ENCODE measurements at regions not wholly inside any gene's neighbourhood (a gene's known extent, or its start where the extent isn't known, plus 50 kb on each side); places are given as distances from the start of the nearest gene placed in this dataset.
"Not testable (repeated sequence)": the region's sequence is repeated elsewhere in the genome, so short reads cannot be mapped to it uniquely, and the experiment has no call there.

DNA sequence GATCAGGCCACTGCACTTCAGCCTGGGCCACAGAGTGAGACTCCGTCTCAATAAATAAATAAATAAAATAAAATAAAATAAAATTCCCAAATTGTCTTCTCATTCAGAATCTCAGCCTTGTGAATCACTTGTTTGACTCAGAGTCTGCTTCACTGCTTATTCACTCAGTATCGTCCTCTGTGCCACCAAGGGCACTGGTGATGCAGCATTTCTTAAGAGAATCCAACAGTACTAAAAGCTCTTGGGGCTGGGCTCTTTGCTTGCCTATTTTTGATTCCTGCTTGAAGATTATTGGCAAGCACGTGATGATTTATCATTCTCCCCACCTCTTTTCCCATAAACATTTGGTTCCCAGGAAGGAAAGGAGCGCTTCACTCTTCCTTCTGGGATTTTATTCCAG is 54.8 kb upstream of the HMGB1 start:
- Mint-ChIP-seq H3K27ac (ENCODE audit: unreplicated experiment) (no peak overlapping the region), H3K36me3 (ENCODE audit: low read depth) (no peaks in the 10 kb centered on the region), H3K4me1 (ENCODE audit: low read depth) (no peaks in the 10 kb centered on the region), H3K9me3 (ENCODE audit: low read depth) (no peaks in the 10 kb centered on the region), H3K27me3 (ENCODE audit: low read depth) (no peaks in the 10 kb centered on the region), H3K4me3 (ENCODE audit: unreplicated experiment) (no peak overlapping the region)
- no peak for DNase-seq (ENCODE audit: low spot score)
- TF ChIP-seq, protein P1, sequence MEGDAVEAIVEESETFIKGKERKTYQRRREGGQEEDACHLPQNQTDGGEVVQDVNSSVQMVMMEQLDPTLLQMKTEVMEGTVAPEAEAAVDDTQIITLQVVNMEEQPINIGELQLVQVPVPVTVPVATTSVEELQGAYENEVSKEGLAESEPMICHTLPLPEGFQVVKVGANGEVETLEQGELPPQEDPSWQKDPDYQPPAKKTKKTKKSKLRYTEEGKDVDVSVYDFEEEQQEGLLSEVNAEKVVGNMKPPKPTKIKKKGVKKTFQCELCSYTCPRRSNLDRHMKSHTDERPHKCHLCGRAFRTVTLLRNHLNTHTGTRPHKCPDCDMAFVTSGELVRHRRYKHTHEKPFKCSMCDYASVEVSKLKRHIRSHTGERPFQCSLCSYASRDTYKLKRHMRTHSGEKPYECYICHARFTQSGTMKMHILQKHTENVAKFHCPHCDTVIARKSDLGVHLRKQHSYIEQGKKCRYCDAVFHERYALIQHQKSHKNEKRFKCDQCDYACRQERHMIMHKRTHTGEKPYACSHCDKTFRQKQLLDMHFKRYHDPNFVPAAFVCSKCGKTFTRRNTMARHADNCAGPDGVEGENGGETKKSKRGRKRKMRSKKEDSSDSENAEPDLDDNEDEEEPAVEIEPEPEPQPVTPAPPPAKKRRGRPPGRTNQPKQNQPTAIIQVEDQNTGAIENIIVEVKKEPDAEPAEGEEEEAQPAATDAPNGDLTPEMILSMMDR (IDR thresholded peaks at IDR 0.05), result no peak

DNA sequence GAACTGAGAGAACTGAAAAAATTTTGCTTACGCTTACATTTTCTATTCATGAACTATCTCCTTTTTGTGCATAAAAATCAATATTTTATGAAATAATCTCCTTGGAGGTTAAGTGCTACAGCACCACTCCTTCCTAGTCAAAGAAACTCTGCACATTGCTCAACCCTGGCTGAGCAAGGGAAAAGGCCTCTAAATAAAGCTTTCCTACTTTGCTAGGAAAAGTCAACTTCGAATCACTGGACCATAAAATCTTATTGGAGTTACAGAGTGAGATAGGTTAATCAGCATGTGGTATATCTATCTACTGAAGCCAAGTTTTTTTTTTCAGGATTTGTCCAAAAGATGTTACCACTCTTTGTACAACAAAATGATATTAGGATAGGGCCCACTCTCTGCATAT is 57.5 kb upstream of the HMGB1 start:
- DNase-seq (ENCODE audit: low spot score), result no peak
- H3K9me3 Mint-ChIP-seq (ENCODE audit: low read depth), result no peaks in the 10 kb centered on the region
- TF ChIP-seq, protein P1 (IDR thresholded peaks at IDR 0.05), result no peak

DNA sequence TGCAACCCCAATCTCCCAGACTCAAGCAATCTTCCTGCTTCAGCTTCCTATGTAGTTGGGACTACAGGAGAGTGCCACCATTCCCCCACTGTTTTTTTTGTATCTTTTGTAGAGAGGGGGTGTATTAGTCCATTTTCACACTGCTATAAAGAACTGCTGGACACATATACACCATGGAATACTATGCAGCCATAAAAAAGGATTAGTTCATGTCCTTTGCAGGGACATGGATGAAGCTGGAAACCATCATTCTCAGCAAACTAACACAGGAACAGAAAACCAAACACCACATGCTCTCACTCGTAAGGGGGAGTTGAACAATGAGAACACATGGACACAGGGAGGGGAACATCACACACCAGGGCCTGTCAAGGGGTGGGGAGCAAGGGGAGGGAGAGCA is 58.1 kb upstream of the HMGB1 start:
- H3K27me3 Mint-ChIP-seq (ENCODE audit: low read depth); H3K4me3 Mint-ChIP-seq (ENCODE audit: unreplicated experiment); H3K4me1 Mint-ChIP-seq (ENCODE audit: low read depth); DNase-seq (ENCODE audit: low spot score); H3K36me3 Mint-ChIP-seq (ENCODE audit: low read depth); H3K9me3 Mint-ChIP-seq (ENCODE audit: low read depth); H3K27ac Mint-ChIP-seq (ENCODE audit: unreplicated experiment): not testable (repeated sequence)

More for the DNA sequence above, 57.5 kb upstream of the HMGB1 start:
- no peaks in the 10 kb centered on the region for H3K36me3 Mint-ChIP-seq (ENCODE audit: low read depth)
- no peaks in the 10 kb centered on the region for H3K27me3 Mint-ChIP-seq (ENCODE audit: low read depth)
- peaks cover 9% of the 10 kb centered on the region for H3K4me1 Mint-ChIP-seq (ENCODE audit: low read depth)
- H3K27ac Mint-ChIP-seq (ENCODE audit: unreplicated experiment), result no peak overlapping the region
- H3K4me3 Mint-ChIP-seq (ENCODE audit: unreplicated experiment), result no peak overlapping the region

DNA sequence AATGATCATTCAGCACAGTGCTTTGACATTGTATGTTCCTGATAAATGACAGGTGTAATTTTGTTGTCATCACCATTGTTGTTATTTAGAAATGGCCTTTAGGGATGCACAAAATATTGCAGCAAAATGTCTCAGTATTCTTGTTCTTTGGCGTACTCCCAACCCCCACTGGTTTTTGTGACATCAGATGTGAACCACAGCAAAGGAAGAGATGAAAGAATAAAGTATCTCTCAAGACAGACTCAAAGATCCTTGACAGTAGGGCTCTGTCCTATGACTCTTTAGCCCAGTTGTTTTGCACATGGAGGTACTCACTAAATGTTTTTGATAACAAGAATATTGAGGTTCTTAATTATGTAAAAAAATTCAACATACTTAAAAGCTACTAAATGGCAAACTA is 59.5 kb upstream of the HMGB1 start:
- H3K27me3 Mint-ChIP-seq (ENCODE audit: low read depth); H3K4me3 Mint-ChIP-seq (ENCODE audit: unreplicated experiment); H3K27ac Mint-ChIP-seq (ENCODE audit: unreplicated experiment); H3K36me3 Mint-ChIP-seq (ENCODE audit: low read depth); DNase-seq (ENCODE audit: low spot score); H3K4me1 Mint-ChIP-seq (ENCODE audit: low read depth); H3K9me3 Mint-ChIP-seq (ENCODE audit: low read depth): not testable (repeated sequence)

DNA sequence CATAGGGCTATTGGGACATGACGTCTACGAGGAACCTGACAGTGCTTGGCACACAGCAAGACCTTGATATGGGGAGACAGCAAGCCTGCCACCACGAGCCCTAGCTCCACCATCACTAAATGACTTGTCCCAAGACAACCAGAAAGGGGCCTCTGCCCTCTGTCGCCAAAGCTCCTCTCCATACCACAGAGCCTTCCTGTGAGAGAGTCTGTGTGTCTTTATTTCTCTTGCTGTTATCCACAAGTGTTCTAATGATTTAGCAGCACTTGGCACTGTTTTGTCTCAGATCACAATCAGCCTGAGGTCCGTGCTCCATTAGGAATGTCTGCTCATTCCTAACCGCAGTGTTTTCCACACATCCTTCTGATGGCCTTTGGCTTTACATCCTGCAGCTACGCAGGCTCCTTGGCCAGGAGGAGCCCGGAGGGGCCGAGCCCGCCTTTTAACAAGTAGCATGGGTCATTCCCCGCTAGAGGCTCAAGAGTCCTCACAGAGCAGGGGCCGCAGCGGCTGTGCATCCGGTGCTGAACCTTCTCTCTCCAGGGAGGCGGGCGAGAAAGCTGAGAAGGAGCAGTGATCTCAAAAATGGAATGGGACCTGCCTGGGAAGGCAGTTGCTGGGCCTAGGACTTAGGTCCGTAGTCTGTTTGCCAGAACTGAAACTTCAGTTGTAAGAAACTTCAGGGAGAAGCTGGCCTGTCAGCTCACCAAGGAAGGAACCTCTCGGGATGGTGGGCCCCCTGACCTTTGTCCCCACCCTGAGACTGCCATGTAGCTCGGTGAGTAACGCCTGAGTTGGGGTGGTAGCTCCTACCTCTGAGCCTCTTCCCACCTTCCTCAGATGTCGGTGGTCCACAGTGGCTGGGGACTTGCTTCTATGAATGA is 61.1 kb upstream of the HMGB1 start:
- Mint-ChIP-seq H3K9me3 (ENCODE audit: low read depth) (no peaks in the 10 kb centered on the region), H3K4me1 (ENCODE audit: low read depth) (peaks cover 9% of the 10 kb centered on the region), H3K36me3 (ENCODE audit: low read depth) (no peaks in the 10 kb centered on the region), H3K4me3 (ENCODE audit: unreplicated experiment) (peak overlapping the region; percentile 16), H3K27ac (ENCODE audit: unreplicated experiment) (no peak overlapping the region), H3K27me3 (ENCODE audit: low read depth) (no peaks in the 10 kb centered on the region)
- DNase-seq (ENCODE audit: low spot score), result no peak
- TF ChIP-seq, protein P1 (IDR thresholded peaks at IDR 0.05), result no peak

DNA sequence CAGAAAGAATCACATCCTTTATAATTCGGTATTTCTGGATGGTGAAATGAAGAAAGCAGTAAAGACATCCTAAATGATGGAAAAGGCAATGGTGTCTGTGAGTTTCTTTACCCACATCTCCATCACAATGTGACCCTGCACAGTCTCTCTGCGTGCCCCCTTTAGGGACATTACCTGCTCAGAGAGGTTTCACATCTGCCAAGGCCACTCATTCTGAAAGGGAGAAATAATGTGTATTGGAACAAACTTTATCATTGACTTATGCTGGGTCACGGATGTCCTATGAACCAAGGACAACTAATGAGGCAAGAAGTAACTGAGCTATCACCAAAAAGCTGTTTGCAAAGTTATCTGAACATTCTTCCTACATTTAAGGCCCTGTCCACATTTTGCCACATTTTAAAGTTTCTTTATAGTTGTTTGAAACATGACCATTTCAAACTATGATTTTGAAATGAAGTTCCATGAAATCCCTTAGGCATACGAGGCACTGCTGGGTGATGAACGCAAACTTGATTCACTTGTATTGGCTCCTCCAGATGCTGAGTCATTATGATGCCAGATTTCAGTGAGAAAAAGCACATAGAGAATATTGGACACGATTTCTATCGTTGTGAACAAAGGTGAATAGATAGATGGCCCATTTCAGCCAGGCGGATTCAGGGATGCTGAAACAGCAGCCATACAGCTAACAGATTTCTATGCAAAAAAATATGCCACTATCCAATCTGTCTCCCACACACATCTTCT is 63.5 kb upstream of the HMGB1 start:
- no peak for DNase-seq (ENCODE audit: low spot score)
- H3K36me3 Mint-ChIP-seq (ENCODE audit: low read depth), result no peaks in the 10 kb centered on the region
- TF ChIP-seq, protein P1 (IDR thresholded peaks at IDR 0.05), result no peak
- H3K9me3 Mint-ChIP-seq (ENCODE audit: low read depth), result no peaks in the 10 kb centered on the region
- peaks cover 9% of the 10 kb centered on the region for H3K4me1 Mint-ChIP-seq (ENCODE audit: low read depth)
- H3K27me3 Mint-ChIP-seq (ENCODE audit: low read depth), result no peaks in the 10 kb centered on the region
- no peak overlapping the region for H3K27ac Mint-ChIP-seq (ENCODE audit: unreplicated experiment)
- no peak overlapping the region for H3K4me3 Mint-ChIP-seq (ENCODE audit: unreplicated experiment)
